Mammary epithelial cell (primary cell): ENCODE measurements at regions not wholly inside any gene's neighbourhood (a gene's known extent, or its start where the extent isn't known, plus 50 kb on each side); places are given as distances from the start of the nearest gene placed in this dataset.
"Not testable (repeated sequence)": the region's sequence is repeated elsewhere in the genome, so short reads cannot be mapped to it uniquely, and the experiment has no call there.

Source experiments
- CTCF ChIP-seq, 2 donors: IDR thresholded peaks in 1 of 2; conservative IDR thresholded peaks in 1 of 2; 2 replicates each; pipeline ENCODE4 v1.5.1; 2011 to 2012; ENCODE audit warnings: inconsistent platforms in 2 of 2, low read length in 2 of 2, mild to moderate bottlenecking in 2 of 2, control low read depth in 1 of 2, low read depth in 1 of 2; ENCODE audit not compliant: insufficient read depth in 1 of 2; ENCODE audit errors: extremely low read depth in 1 of 2
- EZH2 ChIP-seq: IDR thresholded peaks from 2 replicates; pipeline ENCODE4 v1.6.1; 2012; ENCODE audit warnings: low read length, inconsistent platforms, borderline replicate concordance

- TF ChIP-seq CTCF (conservative IDR thresholded peaks at IDR 0.05 in 1 of 2, IDR thresholded peaks at IDR 0.05 in 1 of 2; ENCODE audit: extremely low read depth in 1 of 2, insufficient read depth in 1 of 2, low read depth in 1 of 2, low read length in 2 of 2); EZH2: not testable (repeated sequence)
Measured at GRCh38 chr16:63860700-63861099, 1261.2 kb downstream of the CDH11 start.
